ENCODE measurements at regions not wholly inside any gene's neighbourhood (a gene's known extent, or its start where the extent isn't known, plus 50 kb on each side); places are given as distances from the start of the nearest gene placed in this dataset.
"Not testable (repeated sequence)": the region's sequence is repeated elsewhere in the genome, so short reads cannot be mapped to it uniquely, and the experiment has no call there.

- TF ChIP-seq CREB5 (CRISPR knock-in tag; IDR thresholded peaks at IDR 0.05; ENCODE audit: low read depth) (no peak), ZNF70 (CRISPR knock-in tag; IDR thresholded peaks at IDR 0.05) (no peak), ARNTL (CRISPR knock-in tag; IDR thresholded peaks at IDR 0.05; ENCODE audit: borderline replicate concordance, low read depth) (no peak), ZC3H10 (CRISPR knock-in tag; IDR thresholded peaks at IDR 0.05) (no peak)
These were observed 223.7 kb downstream of the FBXO4 start (continued) for GRCh38 chr5:42148813-42149212.

DNA sequence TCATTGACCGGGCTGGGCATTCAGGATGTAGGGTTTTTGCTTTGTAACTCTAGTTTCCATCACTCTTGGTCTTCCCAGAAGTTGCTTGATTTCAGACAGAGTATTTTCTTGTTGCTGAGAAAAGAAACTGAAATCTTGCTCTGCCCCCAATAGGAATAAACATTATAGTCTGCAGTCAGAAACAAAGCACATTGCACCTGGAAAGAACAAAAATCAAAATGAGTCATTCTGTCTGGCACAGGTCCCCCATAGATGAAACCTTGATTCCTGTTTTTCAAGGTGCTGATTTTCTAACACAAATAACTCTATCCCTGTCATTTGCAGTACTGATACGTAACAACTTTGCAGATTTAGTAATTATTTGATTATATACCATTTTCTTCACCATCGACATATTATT is 232.1 kb downstream of the FBXO4 start:
- TF ChIP-seq CREB5 (CRISPR knock-in tag; IDR thresholded peaks at IDR 0.05; ENCODE audit: low read depth) (no peak), SNAI2 (CRISPR knock-in tag; IDR thresholded peaks at IDR 0.05) (no peak), PPARA (CRISPR knock-in tag; IDR thresholded peaks at IDR 0.05; ENCODE audit: borderline replicate concordance) (no peak), POU6F1 (CRISPR knock-in tag; IDR thresholded peaks at IDR 0.05; ENCODE audit: borderline replicate concordance, low read depth) (no peak), ZNF565 (CRISPR knock-in tag; conservative IDR thresholded peaks at IDR 0.05; ENCODE audit: low read depth) (no peak), ZNF70 (CRISPR knock-in tag; IDR thresholded peaks at IDR 0.05) (no peak), ARNTL (CRISPR knock-in tag; IDR thresholded peaks at IDR 0.05; ENCODE audit: borderline replicate concordance, low read depth) (no peak), ZNF8 (CRISPR knock-in tag; IDR thresholded peaks at IDR 0.05) (no peak), ZFP30 (CRISPR knock-in tag; IDR thresholded peaks at IDR 0.05) (no peak), TCF4 (CRISPR knock-in tag; IDR thresholded peaks at IDR 0.05; ENCODE audit: borderline replicate concordance) (no peak)
- TF ChIP-seq, protein P1, sequence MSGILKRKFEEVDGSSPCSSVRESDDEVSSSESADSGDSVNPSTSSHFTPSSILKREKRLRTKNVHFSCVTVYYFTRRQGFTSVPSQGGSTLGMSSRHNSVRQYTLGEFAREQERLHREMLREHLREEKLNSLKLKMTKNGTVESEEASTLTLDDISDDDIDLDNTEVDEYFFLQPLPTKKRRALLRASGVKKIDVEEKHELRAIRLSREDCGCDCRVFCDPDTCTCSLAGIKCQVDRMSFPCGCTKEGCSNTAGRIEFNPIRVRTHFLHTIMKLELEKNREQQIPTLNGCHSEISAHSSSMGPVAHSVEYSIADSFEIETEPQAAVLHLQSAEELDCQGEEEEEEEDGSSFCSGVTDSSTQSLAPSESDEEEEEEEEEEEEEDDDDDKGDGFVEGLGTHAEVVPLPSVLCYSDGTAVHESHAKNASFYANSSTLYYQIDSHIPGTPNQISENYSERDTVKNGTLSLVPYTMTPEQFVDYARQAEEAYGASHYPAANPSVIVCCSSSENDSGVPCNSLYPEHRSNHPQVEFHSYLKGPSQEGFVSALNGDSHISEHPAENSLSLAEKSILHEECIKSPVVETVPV (CRISPR knock-in tag; IDR thresholded peaks at IDR 0.05) = no peak
- no peak for ATAC-seq

GRCh38 chr5:42163083-42163482 is 238.0 kb downstream of the FBXO4 start:
- TF ChIP-seq, protein P1 (CRISPR knock-in tag; IDR thresholded peaks at IDR 0.05) = no peak
- no peak for ATAC-seq

GRCh38 chr5:42168091-42168670 is 243.1 kb downstream of the FBXO4 start:
- ATAC-seq = no peak
- no peak for TF ChIP-seq ISL1 (CRISPR knock-in tag; IDR thresholded peaks at IDR 0.05)

DNA sequence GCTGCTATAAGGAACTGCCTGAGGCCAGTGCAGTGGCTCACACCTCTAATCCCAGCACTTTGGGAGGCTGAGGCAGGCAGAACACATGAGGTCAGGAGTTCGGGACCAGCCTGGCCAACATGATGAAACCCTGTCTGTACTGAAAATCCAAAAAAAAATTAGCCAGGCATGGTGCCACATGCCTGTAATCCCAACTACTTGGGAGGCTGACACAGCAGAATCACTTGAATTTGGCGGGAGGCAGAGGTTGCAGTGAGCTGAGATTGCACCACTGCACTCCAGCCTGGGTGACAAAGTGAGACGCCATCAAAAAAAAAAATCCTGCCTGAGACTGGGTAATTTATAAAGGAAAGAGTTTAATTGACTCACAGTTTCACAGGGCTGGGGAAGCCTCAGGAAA is 247.1 kb upstream of the GHR start:
- ATAC-seq = not testable (repeated sequence)

DNA sequence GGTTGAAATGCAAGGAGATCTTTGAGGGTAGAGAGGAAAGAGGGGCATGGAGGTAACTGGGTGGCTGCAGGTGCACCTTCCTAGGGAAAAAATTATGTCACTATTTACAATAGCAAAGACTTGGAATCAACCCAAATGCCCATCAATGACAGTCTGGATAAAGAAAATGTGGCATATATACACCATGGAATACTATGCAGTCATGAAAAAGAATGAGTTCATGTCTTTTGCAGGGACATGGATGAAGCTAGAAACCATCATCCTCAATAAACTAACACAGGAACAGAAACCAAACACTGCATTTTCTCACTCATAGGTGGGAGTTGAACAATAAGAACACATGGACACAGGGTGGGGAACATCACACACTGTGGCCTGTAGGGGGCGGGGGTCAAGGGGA is 243.4 kb upstream of the GHR start:
- ATAC-seq = not testable (repeated sequence)

GRCh38 chr5:42216904-42217303 is 206.3 kb upstream of the GHR start:
- no peak for ATAC-seq
- TF ChIP-seq ARNTL (CRISPR knock-in tag; IDR thresholded peaks at IDR 0.05; ENCODE audit: borderline replicate concordance, low read depth) = no peak
- no peak for TF ChIP-seq OSR1 (CRISPR knock-in tag; IDR thresholded peaks at IDR 0.05)
- TF ChIP-seq POU6F1 (CRISPR knock-in tag; IDR thresholded peaks at IDR 0.05; ENCODE audit: borderline replicate concordance, low read depth) = no peak
- no peak for TF ChIP-seq RARB (CRISPR knock-in tag; IDR thresholded peaks at IDR 0.05)
- no peak for TF ChIP-seq TOX (CRISPR knock-in tag; IDR thresholded peaks at IDR 0.05; ENCODE audit: borderline replicate concordance)
- no peak for TF ChIP-seq GLIS3 (CRISPR knock-in tag; IDR thresholded peaks at IDR 0.05)
- no peak for TF ChIP-seq CREB5 (CRISPR knock-in tag; IDR thresholded peaks at IDR 0.05; ENCODE audit: low read depth)
- no peak for TF ChIP-seq CSDC2 (CRISPR knock-in tag; IDR thresholded peaks at IDR 0.05)
- no peak for TF ChIP-seq BACH2 (CRISPR knock-in tag; IDR thresholded peaks at IDR 0.05; ENCODE audit: borderline replicate concordance)
- TF ChIP-seq ZFP3 (CRISPR knock-in tag; IDR thresholded peaks at IDR 0.05) = no peak
